ENCODE measurements at regions not wholly inside any gene's neighbourhood (a gene's known extent, or its start where the extent isn't known, plus 50 kb on each side); places are given as distances from the start of the nearest gene placed in this dataset.

DNA sequence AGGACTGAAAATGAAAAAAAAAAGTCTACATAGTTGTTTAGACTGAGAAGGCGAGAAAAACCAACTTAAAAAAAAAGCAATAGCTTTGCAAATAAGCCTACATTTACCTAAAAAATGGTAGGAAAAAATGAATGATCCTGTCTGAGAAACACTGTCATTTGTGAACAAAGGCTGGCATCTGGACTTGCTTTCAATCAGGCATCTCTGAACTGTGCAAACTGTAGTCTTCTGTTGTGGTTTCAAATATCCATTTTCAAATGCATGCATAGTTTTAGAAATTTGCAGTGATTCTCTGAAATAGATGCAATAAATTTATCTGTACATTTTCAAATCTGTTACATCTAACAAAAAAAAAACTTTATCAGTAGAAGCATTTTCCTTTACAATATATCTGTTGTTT, 106.1 kb upstream of the LUZP2 start:
- no peaks in the 10 kb centered on the region for H3K79me2 ChIP-seq (ENCODE audit: control insufficient read depth, insufficient read depth, low read length)
- no peaks in the 10 kb centered on the region for H3K36me3 ChIP-seq (ENCODE audit: control insufficient read depth, insufficient read depth, low read length)
- TF ChIP-seq CTCF (conservative IDR thresholded peaks at IDR 0.05 in 1 of 2, IDR thresholded peaks at IDR 0.05 in 1 of 2; ENCODE audit: low read depth in 1 of 2, low read length in 2 of 2) (no peak), EZH2 (IDR thresholded peaks at IDR 0.05; ENCODE audit: low read length, missing control alignments) (no peak)
- no peaks in the 10 kb centered on the region for H3K4me1 ChIP-seq (ENCODE audit: control insufficient read depth, extremely low read depth, insufficient read depth, low read length)
- no peak overlapping the region for H2AFZ ChIP-seq (ENCODE audit: low read length)
- no peak overlapping the region for H3K4me3 ChIP-seq (replicated peaks in 1 of 4; ENCODE audit: control extremely low read depth in 1 of 4, insufficient read depth in 1 of 4, low read depth in 3 of 4, low read length in 4 of 4)
- no peaks in the 10 kb centered on the region for H3K9me3 ChIP-seq (ENCODE audit: control insufficient read depth, insufficient read depth, low read depth, low read length)
- H4K20me1 ChIP-seq (ENCODE audit: control insufficient read depth, extremely low read depth, insufficient read depth, low read length) = no peaks in the 10 kb centered on the region
- no peak overlapping the region for H3K9ac ChIP-seq (ENCODE audit: insufficient read depth, low read length)
- H3K4me2 ChIP-seq (ENCODE audit: extremely low read depth, insufficient read depth, low read length) = no peak overlapping the region
- H3K27me3 ChIP-seq (ENCODE audit: control insufficient read depth, insufficient read depth, low read length) = no peaks in the 10 kb centered on the region
- H3K27ac ChIP-seq (ENCODE audit: insufficient read depth, low read length) = no peak overlapping the region
- DNase-seq (ENCODE audit: low read depth in 2 of 2) = no peak

- no peak overlapping the region for H3K27ac ChIP-seq (ENCODE audit: insufficient read depth, low read length)
- TF ChIP-seq CTCF (conservative IDR thresholded peaks at IDR 0.05 in 1 of 2, IDR thresholded peaks at IDR 0.05 in 1 of 2; ENCODE audit: low read depth in 1 of 2, low read length in 2 of 2) = no peak
- TF ChIP-seq EZH2 (IDR thresholded peaks at IDR 0.05; ENCODE audit: low read length, missing control alignments) = no peak
- H3K4me2 ChIP-seq (ENCODE audit: extremely low read depth, insufficient read depth, low read length) = no peak overlapping the region
- peak; percentile 70 to 78 for DNase-seq (ENCODE audit: low read depth in 2 of 2)
- no peaks in the 10 kb centered on the region for H4K20me1 ChIP-seq (ENCODE audit: control insufficient read depth, extremely low read depth, insufficient read depth, low read length)
- no peaks in the 10 kb centered on the region for H3K27me3 ChIP-seq (ENCODE audit: control insufficient read depth, insufficient read depth, low read length)
- H3K36me3 ChIP-seq (ENCODE audit: control insufficient read depth, insufficient read depth, low read length) = no peaks in the 10 kb centered on the region
- no peak overlapping the region for H3K4me3 ChIP-seq (replicated peaks in 1 of 4; ENCODE audit: control extremely low read depth in 1 of 4, insufficient read depth in 1 of 4, low read depth in 3 of 4, low read length in 4 of 4)
- H3K9ac ChIP-seq (ENCODE audit: insufficient read depth, low read length) = no peak overlapping the region
- no peaks in the 10 kb centered on the region for H3K4me1 ChIP-seq (ENCODE audit: control insufficient read depth, extremely low read depth, insufficient read depth, low read length)
- no peaks in the 10 kb centered on the region for H3K79me2 ChIP-seq (ENCODE audit: control insufficient read depth, insufficient read depth, low read length)
- no peaks in the 10 kb centered on the region for H3K9me3 ChIP-seq (ENCODE audit: control insufficient read depth, insufficient read depth, low read depth, low read length)
- no peak overlapping the region for H2AFZ ChIP-seq (ENCODE audit: low read length)
Observed at GRCh38 chr11:24391167-24391566, 105.7 kb upstream of the LUZP2 start.

GRCh38 chr11:24400059-24400665, 96.7 kb upstream of the LUZP2 start:
- DNase-seq (ENCODE audit: low read depth in 2 of 2) = no peak
- Histone ChIP-seq H3K4me1 (ENCODE audit: control insufficient read depth, extremely low read depth, insufficient read depth, low read length) (no peaks in the 10 kb centered on the region), H3K27me3 (ENCODE audit: control insufficient read depth, insufficient read depth, low read length) (no peaks in the 10 kb centered on the region), H3K4me2 (ENCODE audit: extremely low read depth, insufficient read depth, low read length) (no peak overlapping the region), H3K4me3 (replicated peaks in 1 of 4; ENCODE audit: control extremely low read depth in 1 of 4, insufficient read depth in 1 of 4, low read depth in 3 of 4, low read length in 4 of 4) (no peak overlapping the region), H2AFZ (ENCODE audit: low read length) (no peak overlapping the region), H3K27ac (ENCODE audit: insufficient read depth, low read length) (no peak overlapping the region), H3K9me3 (ENCODE audit: control insufficient read depth, insufficient read depth, low read depth, low read length) (no peaks in the 10 kb centered on the region), H3K9ac (ENCODE audit: insufficient read depth, low read length) (no peak overlapping the region), H4K20me1 (ENCODE audit: control insufficient read depth, extremely low read depth, insufficient read depth, low read length) (no peaks in the 10 kb centered on the region), H3K79me2 (ENCODE audit: control insufficient read depth, insufficient read depth, low read length) (no peaks in the 10 kb centered on the region), H3K36me3 (ENCODE audit: control insufficient read depth, insufficient read depth, low read length) (no peaks in the 10 kb centered on the region)
- no peak for TF ChIP-seq CTCF (conservative IDR thresholded peaks at IDR 0.05 in 1 of 2, IDR thresholded peaks at IDR 0.05 in 1 of 2; ENCODE audit: low read depth in 1 of 2, low read length in 2 of 2)
- TF ChIP-seq EZH2 (IDR thresholded peaks at IDR 0.05; ENCODE audit: low read length, missing control alignments) = no peak
